Cardiac muscle cell (in vitro differentiated cells and primary cell): ENCODE measurements at regions not wholly inside any gene's neighbourhood (a gene's known extent, or its start where the extent isn't known, plus 50 kb on each side); places are given as distances from the start of the nearest gene placed in this dataset.

Experiments used
- DNase-seq, 2 donors: peaks; one replicate each; pipeline versions ENCODE4 v3.0.0 to v3.0.0-alpha.2; 2010 to 2017; ENCODE audit warnings: low read depth in 1 of 2, low spot score in 1 of 2
- H3K27ac ChIP-seq: fragments of 200-600 bp; sonication (generic); 2 replicates; pipeline ENCODE4 v1.5.1; 2016
- H3K27me3 ChIP-seq: fragments of 200-600 bp; sonication (generic); 2 replicates; pipeline ENCODE4 v1.6.0; 2016; ENCODE audit warnings: control low read depth
- H3K36me3 ChIP-seq: fragments of 200-600 bp; sonication (generic); 2 replicates; pipeline ENCODE4 v1.5.1; 2016; ENCODE audit warnings: control low read depth
- H3K4me1 ChIP-seq: fragments of 200-600 bp; sonication (generic); 2 replicates; pipeline ENCODE4 v1.8.1; 2017; ENCODE audit warnings: low read depth, mild to moderate bottlenecking, mixed run types
- H3K4me3 ChIP-seq: fragments of 200-600 bp; sonication (generic); 2 replicates; pipeline ENCODE4 v1.5.1; 2016; ENCODE audit warnings: mild to moderate bottlenecking
- H3K9me3 ChIP-seq: fragments of 200-600 bp; sonication (generic); 2 replicates; pipeline ENCODE4 v1.5.1; 2017; ENCODE audit warnings: low read depth, mild to moderate bottlenecking, control low read depth
- TF ChIP-seq, protein P1 (sequence below): IDR thresholded peaks from 2 replicates; pipeline ENCODE4 v1.5.1; 2012; ENCODE audit warnings: low read depth, mild to moderate bottlenecking, low read length

DNA sequence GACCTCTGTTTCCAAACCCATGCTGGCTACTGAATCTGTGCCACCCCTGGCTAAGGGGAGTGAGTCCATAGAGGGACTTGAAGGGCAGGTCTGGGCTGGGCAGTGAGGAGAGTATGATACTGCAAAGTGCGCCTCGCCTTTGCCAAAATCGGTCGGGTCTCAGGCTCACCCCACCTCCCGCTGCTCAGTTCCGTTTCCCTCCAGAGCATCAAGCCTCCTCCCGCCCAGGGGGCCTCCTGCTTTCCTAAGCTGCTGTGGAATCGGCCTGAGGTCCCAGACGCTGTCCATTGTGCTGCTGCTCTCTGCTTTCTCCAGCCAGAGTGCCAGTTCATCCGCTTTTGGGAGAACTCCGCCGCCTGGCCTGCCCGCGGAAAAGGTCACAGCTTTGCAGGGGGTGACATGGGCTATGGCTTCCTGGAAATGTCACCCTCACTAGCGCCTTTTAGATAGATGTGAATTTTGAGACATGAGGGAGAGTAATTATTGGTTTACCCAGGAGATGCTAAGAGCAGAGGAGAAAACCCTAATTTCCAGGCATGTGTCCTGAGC lies 1418.4 kb downstream of the UQCRFS1 start:
- TF ChIP-seq, protein P1, sequence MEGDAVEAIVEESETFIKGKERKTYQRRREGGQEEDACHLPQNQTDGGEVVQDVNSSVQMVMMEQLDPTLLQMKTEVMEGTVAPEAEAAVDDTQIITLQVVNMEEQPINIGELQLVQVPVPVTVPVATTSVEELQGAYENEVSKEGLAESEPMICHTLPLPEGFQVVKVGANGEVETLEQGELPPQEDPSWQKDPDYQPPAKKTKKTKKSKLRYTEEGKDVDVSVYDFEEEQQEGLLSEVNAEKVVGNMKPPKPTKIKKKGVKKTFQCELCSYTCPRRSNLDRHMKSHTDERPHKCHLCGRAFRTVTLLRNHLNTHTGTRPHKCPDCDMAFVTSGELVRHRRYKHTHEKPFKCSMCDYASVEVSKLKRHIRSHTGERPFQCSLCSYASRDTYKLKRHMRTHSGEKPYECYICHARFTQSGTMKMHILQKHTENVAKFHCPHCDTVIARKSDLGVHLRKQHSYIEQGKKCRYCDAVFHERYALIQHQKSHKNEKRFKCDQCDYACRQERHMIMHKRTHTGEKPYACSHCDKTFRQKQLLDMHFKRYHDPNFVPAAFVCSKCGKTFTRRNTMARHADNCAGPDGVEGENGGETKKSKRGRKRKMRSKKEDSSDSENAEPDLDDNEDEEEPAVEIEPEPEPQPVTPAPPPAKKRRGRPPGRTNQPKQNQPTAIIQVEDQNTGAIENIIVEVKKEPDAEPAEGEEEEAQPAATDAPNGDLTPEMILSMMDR: no peak
- H3K9me3 ChIP-seq: no peaks in the 10 kb centered on the region
- peak overlapping the region; percentile 73 for H3K27ac ChIP-seq
- no peaks in the 10 kb centered on the region for H3K27me3 ChIP-seq
- peak overlapping the region; percentile 50 for H3K4me3 ChIP-seq
- peak; percentile 44 to 65 for DNase-seq
- peaks cover 15% of the 10 kb centered on the region for H3K4me1 ChIP-seq
- peaks cover 4% of the 10 kb centered on the region for H3K36me3 ChIP-seq

DNA sequence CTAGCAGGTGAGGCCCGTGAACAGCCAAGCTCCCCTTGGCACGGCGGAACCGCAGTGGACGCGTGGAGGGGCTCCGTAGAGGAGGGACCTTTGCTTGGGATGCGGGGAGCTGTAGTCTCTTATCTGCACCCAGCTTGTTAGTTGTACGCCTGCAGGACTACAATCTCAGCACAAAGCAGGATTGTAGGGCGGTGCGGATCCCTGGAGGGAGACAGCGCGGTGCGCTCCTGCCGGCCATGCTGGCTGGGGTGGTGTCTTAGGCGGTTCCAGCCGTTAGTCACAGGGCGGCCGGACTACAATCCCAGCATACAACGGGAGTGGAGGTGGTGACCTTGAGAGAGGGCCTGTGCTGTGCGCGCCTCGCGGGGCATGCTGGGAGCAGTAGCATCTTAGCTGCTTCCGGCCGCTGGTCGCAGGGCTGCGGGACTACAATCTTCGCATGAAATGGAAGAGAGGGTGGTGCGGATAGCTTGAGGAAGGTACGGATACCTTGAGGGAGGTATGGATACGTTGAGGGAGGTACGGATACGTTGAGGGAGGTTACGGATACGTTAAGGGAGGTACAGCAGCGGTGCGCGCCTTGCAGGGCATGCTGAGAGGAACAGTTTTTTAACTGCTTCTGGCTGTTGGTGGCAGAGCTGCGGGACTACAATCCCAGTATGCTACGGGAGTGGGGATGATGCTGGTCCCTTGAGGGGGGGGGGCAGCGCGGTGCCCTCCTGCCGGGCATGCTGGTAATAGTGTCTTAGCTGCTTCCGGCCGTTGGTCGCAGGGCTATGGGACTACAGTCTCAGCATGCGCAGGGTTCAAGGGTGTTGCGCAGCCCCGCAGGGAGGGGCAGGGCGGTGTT lies 1419.1 kb downstream of the UQCRFS1 start:
- Histone ChIP-seq H3K36me3 (peaks cover 2% of the 10 kb centered on the region), H3K4me1 (peaks cover 15% of the 10 kb centered on the region), H3K27me3 (no peaks in the 10 kb centered on the region), H3K4me3 (peak overlapping the region; percentile 50), H3K27ac (peak overlapping the region; percentile 73), H3K9me3 (no peaks in the 10 kb centered on the region)
- TF ChIP-seq, protein P1: no peak
- peak; percentile 95 for DNase-seq

DNA sequence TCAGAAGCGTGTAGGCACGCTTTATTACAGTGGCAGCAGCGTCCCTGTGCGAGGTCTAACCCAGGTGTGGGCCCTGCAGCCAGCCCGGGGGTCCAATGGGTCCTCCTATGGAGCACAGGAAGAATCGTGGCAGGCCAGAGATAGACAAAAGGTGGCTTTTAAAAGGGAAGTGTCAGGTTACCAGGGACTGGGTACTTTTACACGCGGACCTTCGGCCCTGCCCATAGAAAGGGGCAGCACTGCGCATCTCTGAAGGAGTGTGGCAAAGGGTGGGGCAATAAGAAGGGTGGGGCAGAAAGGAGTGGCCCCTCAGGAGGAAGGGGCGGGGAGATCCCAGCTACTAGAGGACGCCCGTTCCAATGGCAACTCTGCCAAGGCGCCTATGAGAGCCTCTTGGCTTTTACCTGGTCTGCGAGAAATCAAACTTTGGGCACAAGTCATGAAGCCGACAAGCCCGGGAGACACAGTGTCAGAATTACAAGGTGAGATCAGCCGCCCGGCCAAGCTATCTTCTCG lies 1419.8 kb downstream of the UQCRFS1 start:
- H3K4me3 ChIP-seq: peak overlapping the region; percentile 50
- no peaks in the 10 kb centered on the region for H3K9me3 ChIP-seq
- no peaks in the 10 kb centered on the region for H3K27me3 ChIP-seq
- H3K4me1 ChIP-seq: peaks cover 15% of the 10 kb centered on the region
- DNase-seq: peak; percentile 73 to 79
- no peaks in the 10 kb centered on the region for H3K36me3 ChIP-seq
- H3K27ac ChIP-seq: peak overlapping the region; percentile 73
- TF ChIP-seq, protein P1: no peak

DNA sequence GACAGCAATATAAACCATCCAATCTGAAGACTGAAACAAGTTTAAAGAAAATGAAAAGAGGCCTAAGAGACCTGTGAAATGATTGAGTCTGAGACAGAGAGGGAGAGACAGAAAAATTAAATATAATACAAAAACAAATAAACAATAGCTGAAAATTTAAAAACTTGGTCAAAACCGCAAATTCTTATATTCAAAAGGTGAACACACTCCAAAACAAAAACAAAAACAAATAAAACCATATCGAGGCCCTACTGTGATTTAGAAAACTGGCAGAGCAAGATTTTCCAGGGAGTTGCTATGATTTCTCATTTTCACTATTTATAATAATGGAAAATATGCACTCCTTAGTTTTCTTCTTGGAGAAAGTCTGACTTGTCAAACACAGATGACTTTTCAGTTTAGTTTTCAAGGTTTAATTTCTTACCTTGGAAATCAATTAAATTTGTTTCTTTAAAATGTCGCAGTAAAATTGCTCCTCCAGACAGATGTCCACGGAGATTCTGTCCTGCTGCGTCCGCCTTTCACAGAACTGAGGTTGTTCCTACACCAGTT lies 1420.3 kb downstream of the UQCRFS1 start:
- Histone ChIP-seq H3K36me3 (no peaks in the 10 kb centered on the region), H3K27ac (peak overlapping the region; percentile 73), H3K9me3 (no peaks in the 10 kb centered on the region), H3K4me1 (peaks cover 15% of the 10 kb centered on the region), H3K27me3 (no peaks in the 10 kb centered on the region), H3K4me3 (peak overlapping the region; percentile 50)
- no peak for DNase-seq
- TF ChIP-seq, protein P1: no peak

DNA sequence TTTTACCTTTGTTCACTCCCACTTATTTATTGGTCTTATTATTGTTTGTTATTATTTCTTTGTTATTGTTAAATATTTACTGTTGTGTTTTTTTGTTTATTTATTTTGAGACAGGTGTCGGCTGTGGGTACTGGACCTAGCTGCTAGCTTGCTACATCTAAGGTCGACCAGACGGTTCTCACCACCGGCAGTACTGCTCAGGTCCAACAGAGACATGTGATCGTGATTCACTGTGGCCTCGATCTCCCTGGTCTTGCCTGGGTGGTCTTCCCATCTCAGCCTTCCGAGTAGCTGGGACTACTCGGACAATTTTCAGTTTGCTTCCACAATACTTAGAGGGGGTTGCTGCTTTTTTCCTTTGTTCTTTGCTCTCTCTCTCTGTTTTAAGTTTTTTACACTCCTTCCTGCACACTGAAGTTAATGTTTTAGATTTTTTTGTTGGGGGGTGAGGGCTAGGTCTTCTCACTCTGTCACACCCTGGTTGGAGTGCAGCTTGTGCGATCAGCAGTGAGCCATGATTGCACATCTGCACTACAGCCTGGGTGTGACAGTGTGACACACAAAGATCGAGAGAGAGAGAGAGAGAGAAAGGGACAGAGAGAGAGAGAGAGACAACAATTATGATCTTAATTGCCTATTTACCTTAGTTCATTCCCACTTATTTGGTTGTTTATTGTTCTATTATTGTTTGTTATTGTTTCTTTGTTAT lies 1432.4 kb downstream of the UQCRFS1 start:
- Histone ChIP-seq H3K9me3 (no peaks in the 10 kb centered on the region), H3K27ac (no peak overlapping the region), H3K36me3 (no peaks in the 10 kb centered on the region), H3K27me3 (no peaks in the 10 kb centered on the region), H3K4me3 (no peak overlapping the region), H3K4me1 (no peaks in the 10 kb centered on the region)
- TF ChIP-seq, protein P1: no peak
- no peak for DNase-seq
